Left forelimb (tissue), 1 donor: ENCODE measurements at regions not wholly inside any gene's neighbourhood (a gene's known extent, or its start where the extent isn't known, plus 50 kb on each side); places are given as distances from the start of the nearest gene placed in this dataset.

Experiments used
- DNase-seq: peaks from one replicate; pipeline ENCODE4 v3.0.0-alpha.2; 2018; ENCODE audit warnings: low spot score

- DNase-seq = no peak
These were observed 773.8 kb downstream of the MECOM start for GRCh38 chr3:168889666-168890065.

GRCh38 chr3:168888781-168889180, 774.7 kb downstream of the MECOM start:
- DNase-seq = no peak

GRCh38 chr3:168885028-168885427, 778.5 kb downstream of the MECOM start:
- no peak for DNase-seq

- no peak for DNase-seq
These were observed 779.1 kb downstream of the MECOM start for GRCh38 chr3:168884353-168884903.

- no peak for DNase-seq
These were observed 780.4 kb downstream of the MECOM start for GRCh38 chr3:168883145-168883544.

GRCh38 chr3:168881804-168882203, 781.7 kb downstream of the MECOM start:
- no peak for DNase-seq

GRCh38 chr3:168878655-168879054, 782.9 kb upstream of the GOLIM4 start:
- no peak for DNase-seq

- DNase-seq = no peak
These were observed 782.2 kb upstream of the GOLIM4 start for GRCh38 chr3:168877899-168878298.

GRCh38 chr3:168876346-168877035, 780.8 kb upstream of the GOLIM4 start:
- no peak for DNase-seq

GRCh38 chr3:168872826-168873225, 777.1 kb upstream of the GOLIM4 start:
- no peak for DNase-seq

GRCh38 chr3:168870892-168871291, 775.2 kb upstream of the GOLIM4 start:
- no peak for DNase-seq

- no peak for DNase-seq
These were observed 769.4 kb upstream of the GOLIM4 start for GRCh38 chr3:168865022-168865551.

- DNase-seq = no peak
These were observed 768.6 kb upstream of the GOLIM4 start for GRCh38 chr3:168864107-168865021.

- no peak for DNase-seq
These were observed 767.8 kb upstream of the GOLIM4 start for GRCh38 chr3:168863561-168863960.

GRCh38 chr3:168862466-168862865, 766.7 kb upstream of the GOLIM4 start:
- no peak for DNase-seq

GRCh38 chr3:168860592-168860991, 764.9 kb upstream of the GOLIM4 start:
- no peak for DNase-seq

- DNase-seq = no peak
These were observed 764.3 kb upstream of the GOLIM4 start for GRCh38 chr3:168860028-168860427.

- no peak for DNase-seq
These were observed 763.9 kb upstream of the GOLIM4 start for GRCh38 chr3:168859574-168859973.

GRCh38 chr3:168859143-168859542, 763.4 kb upstream of the GOLIM4 start:
- no peak for DNase-seq

- no peak for DNase-seq
These were observed 762.6 kb upstream of the GOLIM4 start for GRCh38 chr3:168858327-168858726.

- no peak for DNase-seq
These were observed 754.4 kb upstream of the GOLIM4 start for GRCh38 chr3:168850109-168850508.

- no peak for DNase-seq
These were observed 751.7 kb upstream of the GOLIM4 start for GRCh38 chr3:168847291-168847883.
